ENCODE measurements at regions not wholly inside any gene's neighbourhood (a gene's known extent, or its start where the extent isn't known, plus 50 kb on each side); places are given as distances from the start of the nearest gene placed in this dataset.

DNA sequence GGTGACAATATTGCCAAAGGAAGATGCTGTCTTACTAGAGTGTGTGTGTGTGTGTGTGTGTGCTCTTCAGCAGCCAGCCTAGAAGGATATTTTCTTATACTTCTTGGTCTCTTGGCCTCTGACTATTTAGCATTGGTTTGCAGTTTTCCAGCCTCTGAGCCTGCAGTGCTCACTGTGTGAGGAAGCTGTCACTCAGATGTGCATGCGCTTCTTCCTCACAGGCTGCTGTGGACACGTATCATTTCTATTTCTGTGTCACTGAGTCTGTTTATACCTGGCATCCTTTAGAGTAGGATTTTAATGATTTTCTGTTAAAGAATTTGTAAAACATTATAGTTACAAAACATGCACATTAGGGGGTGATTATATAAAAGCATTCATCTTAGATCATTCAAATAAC lies 83.3 kb downstream of the ALDH8A1 start:
- no peak for DNase-seq

GRCh38 chr6:134864558-134864957 lies 85.3 kb downstream of the ALDH8A1 start:
- no peak for DNase-seq

DNA sequence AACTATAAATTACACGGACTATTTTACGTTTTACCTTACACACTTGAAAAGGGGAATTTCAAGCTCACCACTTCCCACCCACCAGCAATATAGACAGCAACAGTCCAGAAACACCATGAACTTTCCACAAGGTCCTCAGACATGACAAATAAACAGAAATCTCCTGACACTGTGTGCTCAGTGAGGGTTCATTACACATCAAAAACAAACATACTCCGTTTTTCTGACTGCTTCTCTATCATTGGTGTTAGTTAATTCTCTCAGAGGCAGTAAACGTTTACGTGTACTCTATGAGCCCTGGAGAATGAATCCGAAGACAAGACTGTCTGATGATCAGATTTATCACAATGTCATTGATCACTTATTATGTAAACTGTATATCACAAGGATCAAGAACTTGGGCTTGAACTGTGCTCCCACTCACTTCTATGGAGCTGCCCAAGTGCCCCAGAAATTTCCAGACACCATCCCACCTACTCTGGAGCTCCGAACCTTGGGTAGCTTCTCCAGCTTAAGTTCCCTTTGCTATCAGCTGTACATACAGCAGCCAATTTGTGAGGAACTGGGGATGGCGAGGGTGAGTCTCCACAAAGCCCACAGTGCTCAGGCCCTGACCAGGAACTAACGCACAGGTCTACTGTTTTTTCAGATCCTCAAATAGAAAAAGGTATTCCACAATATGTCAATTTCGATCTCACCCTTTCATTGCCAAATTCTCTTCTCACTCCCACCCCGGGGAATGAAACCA lies 86.0 kb downstream of the ALDH8A1 start:
- no peak for DNase-seq

- DNase-seq, result no peak
Measured at GRCh38 chr6:134854366-134854765, 95.5 kb downstream of the ALDH8A1 start.

DNA sequence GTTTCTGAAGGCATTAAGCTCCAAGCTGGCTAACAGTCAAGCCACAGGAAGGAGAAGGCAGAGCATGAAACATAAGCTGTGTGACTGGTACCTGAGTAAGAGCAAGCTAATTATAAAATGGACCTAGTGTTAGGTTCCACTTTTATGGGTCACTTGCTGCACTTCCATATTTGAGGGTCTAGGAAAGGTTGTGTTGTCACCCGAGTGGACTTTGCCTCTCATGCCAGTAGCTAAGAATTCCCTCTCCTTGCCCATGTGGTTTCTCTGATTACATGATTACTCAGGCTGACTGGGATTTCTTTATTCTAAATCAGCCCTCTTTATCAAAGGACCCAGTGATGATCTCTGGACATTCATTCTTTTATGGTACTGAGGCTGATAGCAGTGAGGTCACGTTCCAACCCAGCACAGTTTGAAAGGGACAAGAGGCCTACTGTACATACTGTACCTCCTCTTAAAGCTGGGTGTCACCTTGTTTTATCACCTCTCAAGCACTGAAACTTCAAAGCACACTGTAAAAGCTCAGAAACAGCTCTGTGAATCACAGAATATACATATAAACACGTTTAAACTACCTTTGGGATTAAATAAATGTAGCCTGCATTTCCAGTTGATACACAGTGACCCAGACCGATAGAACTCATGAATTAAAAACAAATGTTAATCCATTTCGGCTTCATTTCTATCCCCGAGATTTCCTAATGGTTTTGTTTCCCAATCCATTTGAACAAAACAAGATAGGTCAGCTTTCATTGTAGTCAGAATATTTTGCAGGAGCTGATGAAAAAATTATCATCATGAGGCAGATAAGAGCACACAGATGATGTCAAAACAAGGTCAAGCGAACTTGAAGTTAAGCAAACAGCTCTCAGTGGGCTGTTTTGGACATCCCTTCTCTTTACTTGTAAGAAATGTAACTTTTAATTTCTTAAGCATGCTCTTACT lies 96.5 kb downstream of the ALDH8A1 start:
- no peak for DNase-seq

DNA sequence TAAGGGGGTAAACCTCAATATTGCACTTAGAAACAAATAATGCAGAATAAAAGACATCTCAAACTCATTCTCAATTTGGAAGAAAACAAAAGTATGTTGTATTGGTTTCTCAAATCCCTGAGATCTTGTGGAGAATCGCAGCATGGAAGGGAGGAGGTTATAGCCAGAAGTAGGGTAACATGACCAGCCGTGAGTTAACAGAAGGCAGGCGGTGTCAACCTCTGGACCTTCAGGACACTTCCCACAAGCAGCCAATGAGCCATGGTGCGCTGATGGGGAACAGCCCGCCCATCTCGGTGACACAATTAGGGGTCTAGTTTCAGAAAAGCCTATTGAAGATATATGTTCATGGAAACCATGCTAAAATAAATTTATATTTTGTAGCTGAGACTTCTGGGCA lies 98.4 kb downstream of the ALDH8A1 start:
- no peak for DNase-seq

DNA sequence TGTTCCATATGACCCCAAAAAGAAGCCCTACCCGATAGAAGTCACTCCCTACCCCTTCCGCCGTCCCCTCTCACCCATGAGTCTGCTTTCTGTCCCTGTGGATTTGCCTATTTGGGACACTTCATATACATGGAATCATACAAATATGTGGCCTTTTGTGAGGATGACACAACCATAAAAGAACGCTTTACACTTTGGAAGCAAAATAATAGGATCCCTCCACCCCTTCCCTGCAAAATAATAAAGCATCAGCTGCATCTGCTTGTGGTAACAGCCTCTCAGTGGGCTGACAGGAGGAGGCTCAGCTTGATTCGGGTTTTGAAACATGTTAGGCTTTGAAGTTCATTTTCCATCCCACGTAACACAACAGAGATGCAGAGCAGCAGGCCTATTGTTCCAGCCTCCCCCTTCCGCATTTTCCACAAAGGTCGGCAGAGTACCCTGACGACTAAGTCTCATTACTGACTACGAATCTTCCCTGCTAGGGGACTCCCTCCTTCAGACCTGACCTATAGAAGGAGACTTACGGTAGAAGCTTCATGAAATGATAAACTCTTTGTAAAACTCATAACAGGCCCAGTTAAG lies 99.1 kb downstream of the ALDH8A1 start:
- no peak for DNase-seq

GRCh38 chr6:134849920-134850447 lies 99.9 kb downstream of the ALDH8A1 start:
- no peak for DNase-seq

DNA sequence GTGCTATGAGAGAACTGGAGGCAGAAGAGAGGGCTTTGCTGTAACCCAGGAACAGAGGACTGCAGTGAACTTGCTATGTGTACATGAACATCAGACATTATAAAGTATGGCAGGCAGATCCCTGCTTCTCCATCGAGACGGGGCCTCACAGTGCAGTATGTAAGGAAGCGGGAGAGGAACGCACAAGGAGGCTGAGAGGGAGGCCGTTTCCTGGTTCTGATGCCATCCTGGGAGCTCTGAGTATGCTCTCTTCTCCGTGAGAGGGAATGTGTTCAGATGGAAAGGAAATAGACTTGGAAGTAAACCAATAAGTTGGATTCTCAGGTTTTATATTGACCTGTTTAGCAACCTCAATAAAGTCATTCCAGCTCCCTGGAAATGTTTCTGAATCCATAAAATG lies 101.8 kb downstream of the ALDH8A1 start:
- no peak for DNase-seq

- DNase-seq, result no peak
Measured at GRCh38 chr6:134846865-134847264, 103.0 kb downstream of the ALDH8A1 start.

DNA sequence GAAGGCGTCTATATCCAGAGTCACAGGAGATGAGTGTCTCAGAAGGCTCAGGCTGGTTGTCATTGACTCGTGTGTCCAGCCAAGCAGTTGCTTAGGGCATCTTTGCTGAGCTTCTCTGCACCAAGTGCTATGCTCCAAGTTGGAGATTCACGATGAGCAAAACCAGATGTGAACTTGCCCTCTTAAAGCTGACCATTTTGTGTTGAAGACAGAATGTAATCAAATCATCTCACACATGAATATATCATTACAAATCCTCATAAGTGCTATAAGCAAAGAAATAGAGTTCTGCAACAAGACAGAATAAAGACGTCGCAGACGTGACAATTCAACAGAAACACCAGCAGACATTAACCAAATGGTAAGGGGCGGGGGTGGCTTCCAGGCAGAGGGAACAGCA lies 103.9 kb downstream of the ALDH8A1 start:
- no peak for DNase-seq

GRCh38 chr6:134844120-134844519 lies 105.8 kb downstream of the ALDH8A1 start:
- no peak for DNase-seq

GRCh38 chr6:134840086-134840867 lies 109.6 kb downstream of the ALDH8A1 start:
- DNase-seq, result no peak

DNA sequence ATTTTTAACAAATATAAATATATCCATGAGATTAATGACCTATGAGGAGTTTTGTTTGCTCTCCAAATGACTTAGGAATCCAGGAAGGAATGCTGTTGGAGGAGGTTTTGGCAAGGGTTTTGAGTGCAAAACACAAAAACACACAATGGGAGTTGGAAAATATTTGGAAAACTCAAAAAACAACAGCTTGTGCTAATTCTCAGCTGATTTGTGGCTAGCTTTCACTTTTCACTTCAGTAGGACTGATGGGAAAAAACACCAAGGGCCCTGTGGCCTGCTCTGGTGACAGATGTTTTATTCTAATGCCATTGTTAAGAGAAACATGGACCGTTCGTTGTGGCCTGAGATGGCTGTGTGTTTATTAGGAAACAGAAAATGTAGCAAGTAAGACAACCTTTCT lies 113.9 kb downstream of the ALDH8A1 start:
- DNase-seq, result no peak

- DNase-seq, result no peak
Measured at GRCh38 chr6:134830940-134831339, 119.0 kb downstream of the ALDH8A1 start.

DNA sequence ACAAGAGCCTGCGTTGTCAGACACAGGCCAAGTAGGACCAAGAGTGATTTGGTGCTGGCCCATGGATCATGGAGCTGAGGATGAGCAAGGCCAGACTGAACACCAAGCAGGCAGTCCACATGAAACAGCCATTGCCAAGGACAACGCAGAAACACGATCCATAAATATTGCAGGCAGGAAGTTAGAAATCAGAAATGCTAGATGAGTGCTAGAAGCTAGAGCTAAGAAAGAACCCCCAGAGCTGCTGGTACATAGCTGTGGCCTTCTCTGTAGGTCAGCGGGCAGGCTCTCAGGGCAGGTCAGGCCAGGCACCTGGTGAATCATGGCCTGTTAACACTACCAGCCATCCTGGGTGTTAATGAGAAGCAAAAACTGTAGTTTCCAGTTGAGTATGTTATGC lies 119.7 kb downstream of the ALDH8A1 start:
- DNase-seq, result no peak

- no peak for DNase-seq
Measured at GRCh38 chr6:134828641-134829040, 121.3 kb downstream of the ALDH8A1 start.

DNA sequence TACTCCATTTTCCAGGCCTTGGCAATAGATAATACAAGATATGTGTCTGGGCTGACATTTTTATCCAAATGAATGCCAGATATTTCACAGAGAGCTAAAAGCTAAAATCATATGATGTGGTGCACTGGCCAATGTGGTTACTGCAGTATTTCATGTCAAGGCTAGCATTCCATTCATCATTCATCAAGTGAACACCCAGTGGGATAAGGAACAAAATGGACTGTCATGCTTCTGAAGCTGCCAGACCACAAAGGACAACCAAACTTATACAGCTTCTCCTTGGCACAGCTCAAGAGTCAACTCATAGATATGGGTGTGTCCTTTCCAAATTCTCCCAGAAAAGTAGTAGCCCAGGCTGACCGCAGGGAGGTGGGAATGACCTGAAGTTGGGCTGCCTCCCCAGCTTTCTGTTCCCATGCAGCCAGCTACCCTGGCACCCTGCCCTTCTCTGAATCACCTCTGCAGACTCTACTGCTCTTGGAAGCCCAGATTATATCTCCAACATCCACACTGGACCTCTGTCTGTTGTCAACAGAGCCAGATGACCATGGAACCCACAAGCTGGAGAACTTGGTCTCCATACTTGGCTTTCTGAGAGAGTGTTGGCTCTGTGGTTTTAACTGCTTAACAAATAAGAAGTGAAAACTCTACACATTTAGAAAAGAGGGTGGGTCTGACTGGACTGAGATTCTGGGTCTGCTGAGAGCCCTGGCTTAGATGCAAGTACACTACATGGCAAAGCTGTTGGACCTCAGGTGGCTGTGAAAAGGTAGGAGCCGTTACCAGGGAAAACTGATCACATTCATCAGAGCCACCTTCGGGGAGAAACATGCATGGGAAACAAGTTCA lies 122.8 kb downstream of the ALDH8A1 start:
- no peak for DNase-seq

- no peak for DNase-seq
Measured at GRCh38 chr6:134823710-134824034, 126.2 kb downstream of the ALDH8A1 start.

- DNase-seq, result peak; percentile 24 to 63
Measured at GRCh38 chr6:134822920-134823709, 126.8 kb downstream of the ALDH8A1 start.
